ENCODE measurements at regions not wholly inside any gene's neighbourhood (a gene's known extent, or its start where the extent isn't known, plus 50 kb on each side); places are given as distances from the start of the nearest gene placed in this dataset.

- no peak overlapping the region for H3K27ac ChIP-seq
Measured at GRCh38 chr17:79138826-79139225, 64.2 kb downstream of the ENGASE start.

GRCh38 chr17:79137789-79138165 is 63.2 kb downstream of the ENGASE start:
- TF ChIP-seq CTCF (conservative IDR thresholded peaks at IDR 0.05) = no peak
- no peak for TF ChIP-seq ZFX (IDR thresholded peaks at IDR 0.05)
- no peak overlapping the region for H3K27ac ChIP-seq

More at GRCh38 chr17:79138826-79139225, 64.2 kb downstream of the ENGASE start:
- TF ChIP-seq ZFX (IDR thresholded peaks at IDR 0.05) (no peak), CTCF (conservative IDR thresholded peaks at IDR 0.05) (no peak)

GRCh38 chr17:79137015-79137788 is 62.6 kb downstream of the ENGASE start:
- H3K27ac ChIP-seq = no peak overlapping the region
- TF ChIP-seq CTCF (conservative IDR thresholded peaks at IDR 0.05) (no peak), ZFX (IDR thresholded peaks at IDR 0.05) (no peak)

- no peak overlapping the region for H3K27ac ChIP-seq
- no peak for TF ChIP-seq CTCF (conservative IDR thresholded peaks at IDR 0.05)
- no peak for TF ChIP-seq ZFX (IDR thresholded peaks at IDR 0.05)
Measured at GRCh38 chr17:79136596-79136995, 62.0 kb downstream of the ENGASE start.

Measured in C4-2B (cell line).